GM12878 (cell line): ENCODE measurements at regions not wholly inside any gene's neighbourhood (a gene's known extent, or its start where the extent isn't known, plus 50 kb on each side); places are given as distances from the start of the nearest gene placed in this dataset.

Source experiments
- ATAC-seq: fragments of 200-7000 bp; cut with Tn5 transposase; 3 replicates; pipeline ENCODE4 v1.9.1; 2020; ENCODE audit warnings: mild to moderate bottlenecking, moderate library complexity
- BruUV-seq: library from RNA; stranded (reverse); fragments of 400-500 nt; replicated peaks from 2 replicates; lab custom pipeline; 2021; lab: Mats Ljungman, UMichigan
- CTCF ChIA-PET: fragments of 300-600 bp; sonication (Branson Sonifier 250); formaldehyde crosslinking; extraction: SDS; loops from one replicate; lab custom pipeline; 2021; ENCODE audit warnings: inconsistent platforms; lab: Yijun Ruan, JAX
- POLR2A ChIA-PET: fragments of 350-600 bp; formaldehyde crosslinking; extraction: SDS; loops from one replicate; lab custom pipeline; 2021; ENCODE audit warnings: inconsistent platforms; lab: Charles Lee
- RAD21 ChIA-PET: fragments of 300-600 bp; sonication (Branson Sonifier 250); formaldehyde crosslinking; loops from one replicate; lab custom pipeline; 2023; ENCODE audit warnings: antibody characterized with exemption; ENCODE audit not compliant: unreplicated experiment; lab: Charles Lee
- SMC1A ChIA-PET: fragments of 300-600 bp; sonication (Branson Sonifier 250); formaldehyde crosslinking; loops from one replicate; lab custom pipeline; 2023; ENCODE audit not compliant: unreplicated experiment, uncharacterized antibody; lab: Charles Lee
- DNase-seq: peaks from one replicate; pipeline ENCODE4 v3.0.0-alpha.2; 2011; ENCODE audit warnings: low read depth, low spot score
- FAIRE-seq: peaks from 3 replicates; lab custom pipeline; 2011; peaks lifted over from hg19 to GRCh38; lab: Jason Lieb, UNC
- H2AFZ ChIP-seq: 2 replicates; pipeline ENCODE4 v1.6.0; 2011; ENCODE audit warnings: low read depth, low read length, control low read depth; ENCODE audit not compliant: control insufficient read depth
- H3K27ac ChIP-seq: 2 replicates; pipeline ENCODE4 v1.5.1; 2011; ENCODE audit warnings: control low read depth; ENCODE audit not compliant: control insufficient read depth, insufficient read depth
- H3K27me3 ChIP-seq, 2 experiments: replicated peaks in 1 of 2; 2 replicates each; pipeline versions ENCODE4 v1.6.0 to v1.6.1; 2011; ENCODE audit warnings: low read length in 1 of 2; ENCODE audit not compliant: control insufficient read depth in 2 of 2, insufficient read depth in 2 of 2
- H3K36me3 ChIP-seq, 2 experiments: 2 replicates each; pipeline ENCODE4 v1.5.1; 2011; ENCODE audit warnings: low read length in 1 of 2; ENCODE audit not compliant: control insufficient read depth in 2 of 2, insufficient read depth in 2 of 2
- H3K4me1 ChIP-seq: 2 replicates; pipeline ENCODE4 v1.6.1; 2011; ENCODE audit warnings: mild to moderate bottlenecking, low read length, moderate library complexity, mixed read lengths; ENCODE audit not compliant: control insufficient read depth, insufficient read depth
- H3K4me2 ChIP-seq: 2 replicates; pipeline ENCODE4 v1.6.0; 2011; ENCODE audit warnings: control low read depth; ENCODE audit not compliant: control insufficient read depth, insufficient read depth
- H3K4me3 ChIP-seq: fragments of 200-600 bp; sonication (generic); 2 replicates; pipeline ENCODE4 v1.5.1; 2016
- H3K79me2 ChIP-seq: 2 replicates; pipeline ENCODE4 v1.6.0; 2011; ENCODE audit warnings: low read length; ENCODE audit not compliant: control insufficient read depth, insufficient read depth
- H3K9ac ChIP-seq: 2 replicates; pipeline ENCODE4 v1.8.0; 2011; ENCODE audit warnings: low read length, control low read depth, mixed read lengths; ENCODE audit not compliant: control insufficient read depth, insufficient read depth
- H3K9me3 ChIP-seq: replicated peaks from 3 replicates; pipeline ENCODE4 v1.5.1; 2011; ENCODE audit warnings: mild to moderate bottlenecking, low read length; ENCODE audit not compliant: control insufficient read depth, insufficient read depth
- H4K20me1 ChIP-seq: 2 replicates; pipeline ENCODE4 v1.6.0; 2011; ENCODE audit not compliant: control insufficient read depth, insufficient read depth
- CHD1 ChIP-seq: IDR thresholded peaks from 2 replicates; pipeline ENCODE4 v1.6.1; 2012; ENCODE audit warnings: low read depth, low read length, improper control_type of control experiment
- EED ChIP-seq: sonication (generic); IDR thresholded peaks from 2 replicates; pipeline ENCODE4 v1.6.1; 2016; ENCODE audit warnings: antibody characterized with exemption, low read depth
- GATAD2B ChIP-seq: fragments of 450-650 bp; conservative IDR thresholded peaks from 2 replicates; pipeline ENCODE4 v1.6.1; 2017; ENCODE audit warnings: low read depth, mild to moderate bottlenecking, moderate library complexity
- HCFC1 ChIP-seq: fragments of 150-350 bp; IDR thresholded peaks from 2 replicates; pipeline ENCODE4 v1.6.1; 2014; ENCODE audit warnings: low read length
- HDAC6 ChIP-seq: fragments of 200-600 bp; sonication (generic); IDR thresholded peaks from one replicate; pipeline ENCODE4 v1.8.0; 2017; ENCODE audit warnings: antibody characterized with exemption; ENCODE audit not compliant: unreplicated experiment
- KDM1A ChIP-seq: fragments of 200-600 bp; sonication (generic); IDR thresholded peaks from 2 replicates; pipeline ENCODE4 v1.6.1; 2016; ENCODE audit warnings: borderline replicate concordance
- MAX ChIP-seq: IDR thresholded peaks from 2 replicates; pipeline ENCODE4 v1.6.1; 2012; ENCODE audit warnings: low read depth, low read length, improper control_type of control experiment
- NFYA ChIP-seq: IDR thresholded peaks from 2 replicates; pipeline ENCODE4 v1.6.1; 2011; ENCODE audit warnings: low read depth, mild to moderate bottlenecking, low read length, improper control_type of control experiment, borderline replicate concordance
- RCOR1 ChIP-seq: conservative IDR thresholded peaks from 2 replicates; pipeline ENCODE4 v1.6.1; 2012; ENCODE audit warnings: low read depth, low read length, improper control_type of control experiment
- SKIL ChIP-seq: fragments of 450-650 bp; IDR thresholded peaks from 2 replicates; pipeline ENCODE4 v1.6.1; 2017; ENCODE audit warnings: mild to moderate bottlenecking, low read depth, inconsistent platforms; ENCODE audit not compliant: poor library complexity, severe bottlenecking
- STAT1 ChIP-seq: fragments of 450-650 bp; conservative IDR thresholded peaks from 2 replicates; pipeline ENCODE4 v1.6.1; 2014; ENCODE audit warnings: antibody characterized with exemption, mild to moderate bottlenecking
- TARDBP ChIP-seq: IDR thresholded peaks from 2 replicates; pipeline ENCODE4 v1.6.1; 2016; ENCODE audit warnings: borderline replicate concordance
- WGBS: methylation state at CpG from one replicate; pipeline ENCODE4 v1.1.6; 2016; ENCODE audit warnings: low lambda C conversion rate; ENCODE audit not compliant: insufficient replicate concordance, insufficient coverage; ENCODE audit errors: missing lambda C conversion rate; 5-methylcytosine and 5-hydroxymethylcytosine counted together
- in situ Hi-C: fragments of 300-500 bp; cut with MboI; formaldehyde crosslinking; loops from 9 replicates; pipeline ENCODE4 v1.14.3; 2018; ENCODE audit warnings: mixed read lengths
- intact Hi-C: fragments of 100-400 bp; cut with micrococcal nuclease; formaldehyde crosslinking; loops from one replicate; pipeline ENCODE4 v1.14.2; 2022; ENCODE audit not compliant: unreplicated experiment

GRCh38 chr6:140436023-140436811 is 1061.8 kb upstream of the CITED2 start:
- TF ChIP-seq STAT1 (no peak), TARDBP (no peak), GATAD2B (no peak), MAX (no peak), HDAC6 (no peak), RCOR1 (no peak), SKIL (no peak), CHD1 (no peak), NFYA (no peak), HCFC1 (no peak), KDM1A (no peak), EED (no peak)
- Histone ChIP-seq H3K27me3 (no peaks in the 10 kb centered on the region), H3K79me2 (no peaks in the 10 kb centered on the region), H3K4me1 (no peaks in the 10 kb centered on the region), H3K9me3 (no peaks in the 10 kb centered on the region; the same call in 2 of the 3 replicates), H2AFZ (no peak overlapping the region), H3K4me2 (no peak overlapping the region), H3K9ac (no peak overlapping the region), H4K20me1 (no peaks in the 10 kb centered on the region), H3K36me3 (no peaks in the 10 kb centered on the region), H3K27ac (no peak overlapping the region), H3K4me3 (no peak overlapping the region)
- RAD21 ChIA-PET: no interaction called here
- DNase-seq (no peak), FAIRE-seq (no peak), ATAC-seq (no peak)
- in situ Hi-C loops: no loop called here
- no TSS peak for BruUV-seq
- 17% methylated on average over 2 of the region's 2 CpGs for WGBS
- POLR2A ChIA-PET: no interaction called here
- SMC1A ChIA-PET: no interaction called here
- CTCF ChIA-PET: no interaction called here
- intact Hi-C loops: no loop called here
